HG03095 (cell line): ENCODE measurements at regions not wholly inside any gene's neighbourhood (a gene's known extent, or its start where the extent isn't known, plus 50 kb on each side); places are given as distances from the start of the nearest gene placed in this dataset.
"Not testable (repeated sequence)": the region's sequence is repeated elsewhere in the genome, so short reads cannot be mapped to it uniquely, and the experiment has no call there.

Experiments used
- ATAC-seq: cut with Tn5 transposase; IDR thresholded peaks from one replicate; pipeline ENCODE4 v1.9.1; 2021; ENCODE audit warnings: moderate library complexity; ENCODE audit not compliant: unreplicated experiment

DNA sequence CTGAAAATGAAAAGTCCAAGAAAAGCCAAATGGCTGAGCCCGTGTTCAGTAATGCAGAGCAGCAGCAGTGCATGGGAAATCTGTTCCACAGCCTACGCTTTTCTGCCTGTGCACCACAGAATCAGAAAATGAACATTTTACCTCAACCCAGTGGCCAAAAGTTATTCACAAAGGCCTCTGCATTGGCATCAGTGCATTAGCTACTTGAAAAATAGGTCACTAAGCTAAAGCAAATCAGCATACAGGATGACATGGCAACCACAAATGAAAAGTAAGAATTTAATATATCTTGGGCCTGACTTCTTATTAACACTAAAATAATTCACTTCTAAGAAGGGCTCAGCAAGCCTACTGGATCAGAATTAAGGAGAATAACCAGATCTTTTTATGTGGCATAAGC lies 1145.3 kb upstream of the CHAC2 start:
- no peak for ATAC-seq

DNA sequence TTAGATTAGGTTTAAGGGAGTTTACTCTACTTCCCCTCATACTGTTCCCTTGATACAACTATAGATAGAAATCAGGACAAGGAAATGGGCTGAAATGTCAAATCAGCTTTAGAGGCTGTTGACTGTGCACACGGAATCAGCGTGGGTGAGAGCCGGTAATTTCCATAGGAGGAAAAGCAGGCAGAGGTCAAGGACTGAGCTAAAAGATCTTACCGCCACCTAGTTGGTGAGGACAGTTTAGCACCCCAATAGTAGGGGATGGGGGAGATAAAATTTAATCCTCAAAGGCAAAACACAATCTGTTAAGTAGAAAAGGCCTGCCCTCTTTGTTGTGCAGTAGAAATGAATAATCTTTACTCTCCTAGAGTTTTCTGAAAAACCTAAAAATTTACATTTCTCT lies 1154.5 kb upstream of the CHAC2 start:
- ATAC-seq, result no peak

DNA sequence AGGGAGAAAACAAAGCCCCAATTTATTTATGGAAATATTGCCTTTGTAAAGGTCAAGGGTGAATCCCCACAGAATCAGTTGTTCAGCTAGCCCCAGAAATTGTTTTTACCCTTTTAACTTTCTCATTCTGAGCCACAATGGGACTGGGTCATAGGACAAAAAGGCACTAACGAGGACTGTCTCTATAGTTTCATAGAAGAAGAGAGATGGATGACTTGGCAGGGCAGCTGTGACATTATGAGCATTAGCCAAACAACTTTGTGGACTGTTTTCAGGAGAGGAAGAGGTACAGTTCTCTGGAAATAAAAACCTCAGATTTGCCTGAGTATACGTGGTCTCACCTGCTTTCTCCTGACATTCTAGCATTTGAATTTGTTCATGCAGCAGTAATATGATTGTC lies 1155.8 kb upstream of the CHAC2 start:
- ATAC-seq, result no peak

DNA sequence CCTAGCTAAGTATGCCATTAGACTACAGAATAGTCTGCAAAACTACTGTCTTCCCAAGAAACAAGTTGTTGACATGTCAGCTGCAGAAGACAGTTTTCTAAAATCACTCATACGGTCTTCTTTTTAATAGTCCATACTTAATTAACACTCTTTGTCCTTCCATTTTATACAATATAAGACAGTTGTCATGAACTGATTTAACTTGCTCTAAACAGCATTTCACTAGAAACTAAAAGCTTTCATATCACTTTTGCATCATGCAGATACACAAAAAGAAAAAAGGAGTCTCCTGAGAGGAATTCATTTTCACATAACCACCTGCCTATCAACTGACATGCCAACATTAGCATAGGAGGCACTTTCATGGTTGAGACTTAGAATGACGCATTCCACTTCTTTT lies 1159.6 kb upstream of the CHAC2 start:
- ATAC-seq, result no peak

DNA sequence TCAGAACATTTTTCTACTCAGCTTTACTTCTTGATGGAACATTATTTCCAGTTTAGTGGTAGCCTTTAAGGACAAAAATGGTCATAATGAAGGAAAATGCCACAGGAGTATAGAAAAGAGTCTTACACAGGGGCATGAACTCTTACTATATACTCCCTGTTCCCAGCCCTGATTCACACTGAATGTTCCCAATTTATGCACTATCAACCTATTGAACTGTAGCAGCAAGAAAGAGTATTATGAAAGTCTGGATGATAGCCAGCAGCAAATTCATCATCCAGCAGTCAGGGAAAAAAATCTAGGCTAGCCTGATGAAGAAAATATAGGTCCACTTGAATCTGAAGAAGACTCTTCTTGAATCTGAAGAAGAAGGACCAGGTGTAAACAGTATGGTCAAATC lies 1170.3 kb upstream of the CHAC2 start:
- no peak for ATAC-seq

DNA sequence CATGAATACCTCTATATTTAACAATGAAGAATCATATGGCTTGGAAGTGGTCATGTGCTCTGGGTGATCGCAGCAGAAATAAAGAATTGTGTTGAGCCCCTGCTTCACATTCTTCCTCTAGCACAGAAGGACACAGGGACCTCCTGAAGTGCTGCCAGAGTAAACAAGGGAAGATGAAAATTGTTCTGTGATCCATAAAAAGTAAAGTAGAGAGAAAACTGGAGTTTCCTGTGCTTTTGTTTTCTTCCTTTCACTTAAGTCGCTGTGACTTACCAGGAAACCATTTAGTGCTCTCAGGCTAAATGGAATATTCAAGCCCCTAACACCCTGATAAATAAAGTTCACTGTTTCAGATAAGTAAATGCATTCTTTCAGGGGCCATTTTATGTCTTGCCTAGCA lies 1173.6 kb upstream of the CHAC2 start:
- ATAC-seq, result no peak

DNA sequence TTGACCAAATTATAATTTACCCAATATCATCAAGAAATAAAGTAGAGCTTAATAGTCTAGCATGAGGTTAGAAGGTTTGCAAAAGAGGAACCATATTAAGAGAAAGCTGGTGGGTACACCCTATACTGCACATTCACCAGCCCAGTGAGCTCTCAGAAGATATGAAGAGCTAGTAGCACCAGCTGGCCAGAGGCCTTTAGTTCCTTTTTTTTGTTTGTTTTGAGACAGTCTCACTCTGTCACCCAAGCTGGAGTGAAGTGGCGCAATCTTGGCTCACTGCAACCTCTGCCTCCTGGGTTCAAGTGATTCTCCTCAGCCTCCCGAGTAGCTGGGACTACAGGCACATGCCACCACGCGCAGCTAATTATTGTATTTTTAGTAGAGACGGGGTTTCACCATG lies 1183.5 kb upstream of the CHAC2 start:
- not testable (repeated sequence) for ATAC-seq

DNA sequence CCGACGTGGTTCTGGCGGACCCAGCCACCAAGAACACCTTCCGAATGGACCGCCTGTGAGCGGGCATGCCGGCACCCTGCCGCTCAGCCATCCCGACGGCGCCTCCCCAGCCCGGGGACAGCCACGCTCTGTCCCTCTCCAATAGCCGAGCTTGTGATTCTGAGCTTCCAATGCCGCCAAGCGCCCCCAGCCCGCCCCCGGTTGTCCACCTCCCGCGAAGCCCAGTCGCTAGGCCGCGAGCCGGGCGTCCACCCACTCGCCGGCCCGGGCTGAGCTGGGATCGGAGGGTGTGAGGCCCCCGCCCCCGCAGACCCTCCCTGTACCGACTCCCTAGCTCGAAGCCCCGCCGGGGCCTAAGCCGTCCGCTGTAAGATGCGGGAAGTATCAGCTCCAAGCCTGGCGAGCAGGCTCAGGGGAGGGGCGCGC lies 1195.1 kb upstream of the CHAC2 start:
- no peak for ATAC-seq

DNA sequence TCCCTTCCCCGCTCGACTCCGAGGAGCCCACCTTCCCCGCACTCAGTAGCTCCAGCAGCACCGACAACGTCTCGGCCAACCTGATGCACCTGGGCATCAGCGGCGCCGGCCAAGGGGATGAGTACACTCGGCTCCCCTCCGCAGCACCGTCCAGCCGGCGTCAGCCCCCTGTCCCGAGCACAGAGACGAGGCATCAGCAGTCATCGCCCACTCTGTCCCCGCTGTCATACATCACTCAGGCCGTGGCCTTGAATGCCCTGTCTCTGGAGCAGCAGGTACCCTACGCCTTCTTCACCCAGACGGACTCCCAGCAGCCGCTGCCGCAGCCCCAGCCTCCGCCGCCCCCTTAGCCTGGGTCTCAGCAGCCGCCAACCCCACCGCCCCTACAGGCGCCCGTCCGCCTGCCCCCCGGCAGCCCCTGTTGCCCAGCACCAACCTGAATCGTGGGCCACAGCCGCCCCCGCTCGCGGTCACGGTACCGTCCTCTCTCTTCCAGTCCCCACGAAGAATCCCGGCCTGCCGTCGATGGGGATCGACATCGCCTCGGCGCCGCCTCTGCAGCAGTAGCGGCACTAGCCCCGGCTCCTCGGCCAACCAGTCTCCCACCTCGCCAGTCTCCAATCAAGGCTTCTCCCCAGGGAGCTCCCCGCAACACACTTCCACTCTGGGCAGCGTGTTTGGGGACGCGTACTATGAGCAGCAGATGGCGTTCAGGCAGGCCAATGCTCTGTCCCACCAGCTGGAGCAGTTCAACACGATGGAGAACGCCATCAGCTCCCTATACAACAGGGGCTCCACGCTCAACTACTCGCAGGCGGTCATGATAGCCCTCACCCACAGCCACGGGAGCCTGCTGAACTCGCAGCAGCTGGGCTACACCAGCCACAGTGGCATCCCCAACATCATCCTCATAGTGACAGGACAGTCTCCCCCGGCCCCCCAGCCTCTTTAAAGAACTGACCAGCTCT lies 1195.9 kb upstream of the CHAC2 start:
- no peak for ATAC-seq

DNA sequence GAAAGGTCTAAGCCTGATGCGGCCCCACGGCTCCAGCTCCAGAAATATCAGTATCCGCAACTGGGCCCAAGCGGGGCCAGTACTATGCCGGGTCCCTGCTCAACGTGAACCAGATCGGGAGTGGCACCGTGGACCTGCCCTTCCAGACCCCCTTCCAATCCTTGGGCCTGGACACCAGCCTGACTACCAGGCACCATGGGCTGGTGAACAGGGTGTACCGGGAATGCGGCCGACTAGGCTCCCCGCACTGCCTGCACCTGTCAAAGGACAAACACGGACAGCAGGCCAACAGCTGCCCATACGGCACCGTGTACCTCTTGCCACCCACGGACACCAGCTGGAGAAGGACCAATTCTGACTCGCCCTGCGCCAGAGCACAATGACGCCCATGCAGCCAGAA lies 1196.9 kb upstream of the CHAC2 start:
- ATAC-seq, result no peak

DNA sequence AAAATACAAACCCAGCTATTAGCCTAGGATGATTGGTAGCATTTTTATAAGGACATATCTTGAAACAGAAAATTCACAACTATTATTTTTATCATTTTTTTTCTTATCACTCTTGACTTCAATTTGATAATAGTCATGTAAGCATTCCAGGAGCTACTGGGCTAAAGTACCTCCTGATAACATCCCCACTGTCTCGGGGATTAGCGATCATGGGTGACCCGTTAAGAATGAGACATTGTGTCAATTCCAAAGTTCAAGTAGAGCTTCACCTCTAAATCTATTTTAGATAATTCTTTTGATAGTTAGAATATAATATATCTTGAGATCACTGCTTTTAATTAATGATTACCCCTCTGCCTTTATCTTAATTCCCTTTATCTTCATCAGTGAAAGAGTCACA lies 1204.5 kb upstream of the CHAC2 start:
- no peak for ATAC-seq

DNA sequence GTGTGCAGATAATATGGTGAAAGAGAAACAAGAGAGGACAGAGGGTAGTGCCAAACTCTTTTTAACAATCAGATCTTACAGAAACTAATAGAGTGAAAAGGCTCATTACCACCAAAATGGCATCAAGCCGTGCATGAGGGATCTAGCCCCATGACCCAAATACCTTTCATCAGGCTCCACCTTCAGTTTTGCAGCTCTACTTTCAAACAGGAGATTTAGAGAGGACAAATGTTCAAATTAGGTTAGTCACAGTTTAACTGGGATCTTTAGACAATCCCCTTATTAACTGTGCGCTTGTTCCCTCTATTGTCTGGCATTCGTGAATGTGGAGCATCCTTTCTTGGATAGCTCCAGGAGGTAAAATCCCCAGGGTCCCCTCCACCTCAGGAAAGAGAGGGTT lies 1209.3 kb upstream of the CHAC2 start:
- ATAC-seq, result no peak

DNA sequence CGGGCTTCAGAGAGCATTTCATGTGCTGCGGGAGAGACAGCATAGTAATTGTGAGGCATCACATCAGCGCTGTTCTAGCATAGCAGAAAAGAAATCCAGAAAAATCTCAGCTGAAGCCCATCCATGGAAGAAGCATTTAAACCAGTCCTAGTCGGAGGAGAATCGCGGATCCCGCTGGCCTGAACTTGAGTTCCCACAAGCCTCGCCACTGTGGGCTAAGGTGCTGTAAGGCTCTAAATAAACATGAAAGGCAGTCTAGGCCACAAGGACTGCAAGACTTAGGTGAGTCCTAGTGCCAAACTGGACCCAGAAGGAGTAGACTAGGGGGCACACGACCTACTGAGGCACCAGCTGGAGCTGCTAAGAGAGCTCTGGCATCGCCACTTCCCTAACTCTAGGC lies 1225.3 kb upstream of the CHAC2 start:
- ATAC-seq, result no peak

DNA sequence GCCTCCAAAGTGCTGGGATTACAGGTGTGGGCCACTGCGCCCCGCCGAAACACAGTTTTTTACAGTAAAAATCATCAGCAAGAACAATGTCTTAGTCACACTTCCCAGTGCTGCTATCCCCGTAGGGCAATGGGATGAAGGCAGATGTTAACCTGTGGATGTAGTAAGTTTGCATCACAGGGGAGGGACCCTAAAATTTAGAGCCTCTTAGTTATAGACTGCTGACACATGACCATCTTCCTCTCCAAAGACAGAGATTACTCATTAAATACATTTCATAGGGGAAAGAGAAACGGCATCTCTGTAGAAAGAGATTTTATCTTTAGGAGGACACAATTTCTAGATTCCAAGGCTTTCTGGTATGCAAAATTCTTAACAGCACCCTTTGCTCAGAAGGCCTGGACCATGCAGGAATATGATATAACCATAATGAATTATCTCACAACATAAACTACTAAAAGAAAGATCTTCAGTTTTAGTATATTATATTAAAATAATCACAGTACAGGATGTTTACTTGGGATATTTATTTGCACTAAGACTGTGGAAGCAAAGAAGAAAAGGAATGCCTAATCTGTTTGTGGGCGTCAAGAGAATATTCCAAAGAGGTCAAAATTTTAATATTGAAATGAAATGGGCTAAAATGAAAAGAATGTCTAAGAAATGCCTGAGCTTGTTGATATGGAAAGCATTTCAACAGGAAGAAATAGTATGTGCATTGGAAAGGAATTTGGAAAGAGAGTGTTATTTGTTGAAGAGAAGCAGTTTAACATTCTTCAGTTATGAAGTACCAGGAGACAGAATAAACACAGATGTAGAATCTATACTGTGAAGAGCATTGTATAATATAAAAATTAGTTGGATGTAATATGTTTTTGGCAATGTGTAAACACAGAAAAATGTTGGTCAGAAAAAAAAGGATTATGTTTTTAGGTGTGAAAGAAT lies 1228.3 kb upstream of the CHAC2 start:
- ATAC-seq, result no peak

DNA sequence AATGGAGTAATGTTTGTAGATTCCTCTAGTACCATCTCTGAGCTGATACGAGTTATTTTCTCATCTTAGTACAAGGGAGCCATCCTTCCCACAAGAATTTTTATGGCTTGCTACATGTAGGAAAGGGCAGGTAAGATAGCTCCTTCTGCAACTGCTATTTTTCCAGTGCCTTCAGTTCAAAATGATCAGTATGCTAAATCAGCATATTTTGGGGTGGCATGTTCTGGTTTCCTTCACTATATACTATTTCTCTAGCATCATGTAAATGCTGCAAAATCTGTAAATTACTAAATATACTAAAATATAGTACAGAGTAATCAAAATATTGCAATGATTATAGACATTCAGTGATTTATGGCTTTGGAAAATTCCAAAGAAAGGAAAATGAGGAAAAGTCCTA lies 1230.0 kb upstream of the CHAC2 start:
- no peak for ATAC-seq

DNA sequence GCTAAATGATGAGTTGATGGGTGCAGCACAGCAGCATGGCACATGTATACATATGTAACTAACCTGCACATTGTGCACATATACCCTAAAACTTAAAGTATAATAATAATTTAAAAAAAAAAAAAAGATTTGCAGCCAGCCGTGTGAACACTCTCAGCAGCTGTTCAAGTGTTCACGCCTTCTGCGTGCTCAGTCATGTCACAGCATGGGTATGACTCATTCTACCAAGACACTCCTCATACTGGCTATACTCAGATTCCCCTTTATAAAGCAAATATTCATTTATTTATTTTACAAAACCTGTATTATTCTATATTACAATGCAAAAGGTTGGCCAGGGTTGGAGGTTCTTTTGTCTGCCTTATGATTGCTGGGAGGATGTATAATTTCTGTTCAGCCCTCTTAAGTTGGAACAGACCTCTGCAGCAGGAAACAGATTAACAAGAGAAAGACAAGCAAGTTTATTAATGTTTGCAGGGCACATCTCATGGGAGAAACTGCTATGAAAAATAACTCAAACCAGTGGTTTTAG lies 1230.6 kb upstream of the CHAC2 start:
- no peak for ATAC-seq

DNA sequence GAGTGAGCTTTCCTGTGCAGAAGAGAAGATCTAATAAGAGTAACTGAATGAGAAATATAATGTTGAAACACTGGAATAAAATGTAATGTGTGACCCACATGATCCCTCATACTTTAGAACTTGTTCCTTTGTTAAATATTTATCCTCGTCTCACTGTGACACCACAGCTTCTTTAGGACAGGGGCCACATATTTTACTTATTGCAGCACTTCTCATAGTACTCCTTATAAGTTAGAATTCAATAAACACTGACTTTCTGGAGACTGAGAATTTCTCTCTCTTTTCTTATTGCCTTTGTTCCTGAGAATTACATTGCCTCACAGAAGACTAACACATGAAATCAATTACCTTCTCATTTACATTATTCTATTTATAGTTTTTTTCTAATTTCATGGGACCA lies 1234.6 kb upstream of the CHAC2 start:
- no peak for ATAC-seq

DNA sequence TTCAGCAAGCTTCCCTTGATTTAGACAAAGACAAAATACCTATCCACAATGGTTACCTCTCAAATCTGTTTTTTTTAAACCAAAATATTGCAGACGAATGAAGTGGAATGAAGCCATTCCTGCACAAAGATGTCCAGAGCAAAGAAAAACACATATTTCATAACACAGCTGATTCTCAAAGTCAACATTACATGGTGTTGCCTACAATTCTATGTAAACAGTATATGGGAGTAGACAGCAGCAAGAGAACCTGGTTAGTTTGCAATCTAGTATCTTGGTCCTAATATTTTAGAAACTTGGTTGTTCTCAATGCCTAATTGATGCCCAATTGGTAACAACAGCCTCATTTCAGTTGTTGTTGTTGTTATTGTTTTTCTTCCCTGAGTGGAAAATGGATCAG lies 1240.9 kb upstream of the CHAC2 start:
- no peak for ATAC-seq

DNA sequence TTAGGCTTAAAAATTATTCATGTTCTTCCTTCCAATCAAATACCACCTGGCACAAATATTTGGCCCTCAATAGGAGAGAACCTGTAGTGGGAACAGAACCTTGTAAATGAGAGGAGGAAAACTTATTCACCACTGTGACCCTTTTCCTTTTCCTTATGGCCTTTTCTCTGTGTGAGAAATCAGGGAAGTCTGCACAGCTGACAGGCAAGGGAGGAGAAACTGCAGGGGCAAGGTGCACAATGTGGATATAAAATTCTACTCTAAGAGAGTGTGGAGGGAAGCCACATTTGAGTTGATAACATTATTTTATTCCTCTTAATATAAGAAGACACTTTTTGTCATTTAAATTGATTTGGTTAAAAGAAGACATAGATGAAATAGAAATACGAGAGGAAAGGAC lies 1247.0 kb upstream of the CHAC2 start:
- ATAC-seq, result no peak

DNA sequence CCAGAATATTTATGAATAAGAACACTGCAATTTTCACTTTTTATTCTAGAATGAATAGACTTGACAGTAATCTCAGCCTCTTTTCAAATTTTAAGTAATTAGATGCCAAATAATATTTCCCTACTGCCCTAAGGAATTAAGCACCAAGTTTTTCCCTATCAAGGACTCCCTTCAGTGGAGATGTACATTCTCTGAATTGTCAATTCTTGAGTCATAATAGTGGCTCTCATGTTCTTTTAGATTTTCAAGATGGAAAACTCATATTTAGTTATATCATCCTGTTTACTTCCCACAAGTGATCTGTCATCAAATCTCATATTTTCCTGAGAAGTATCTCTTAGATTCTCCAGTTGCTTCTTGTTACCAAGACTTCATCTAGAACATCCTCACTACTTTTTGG lies 1248.9 kb upstream of the CHAC2 start:
- no peak for ATAC-seq

DNA sequence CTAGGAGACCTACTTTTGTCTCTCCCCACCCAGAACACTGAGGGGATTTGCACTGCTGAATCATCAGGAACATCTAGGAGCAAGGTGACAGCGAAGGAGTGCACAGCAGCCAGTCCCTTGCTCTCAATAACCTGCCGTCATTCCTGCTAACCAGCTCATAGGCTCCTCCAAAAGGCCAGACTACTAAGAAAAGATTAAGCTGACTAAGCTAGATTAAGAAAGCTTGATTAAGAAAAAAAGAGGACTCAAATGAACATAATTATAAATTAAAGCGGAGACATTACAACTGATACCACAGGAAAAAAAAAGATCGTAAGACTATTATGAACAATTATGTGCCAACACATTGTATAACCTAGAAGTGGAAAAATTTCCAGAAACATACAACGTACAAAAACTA lies 1254.8 kb upstream of the CHAC2 start:
- no peak for ATAC-seq

DNA sequence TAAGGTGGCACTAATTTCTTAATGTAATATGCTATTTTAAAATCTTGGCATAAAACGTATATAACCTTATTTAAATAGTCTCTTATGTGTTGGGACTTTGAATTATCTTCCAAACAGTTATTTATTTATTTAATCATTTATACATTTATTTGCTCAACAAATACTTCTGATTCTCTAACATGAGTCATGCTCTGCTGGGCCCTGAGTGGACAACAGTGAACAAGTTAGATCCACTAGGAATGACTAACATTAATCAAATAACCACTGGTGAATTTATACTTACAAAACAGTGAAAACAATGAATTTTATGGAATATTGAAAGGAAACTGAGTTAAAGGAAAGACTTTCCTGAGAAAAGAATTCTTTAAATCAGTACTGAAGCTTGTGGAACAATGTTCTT lies 1257.2 kb upstream of the CHAC2 start:
- ATAC-seq, result no peak
